GM12892 (cell line): ENCODE measurements at regions not wholly inside any gene's neighbourhood (a gene's known extent, or its start where the extent isn't known, plus 50 kb on each side); places are given as distances from the start of the nearest gene placed in this dataset.

Source experiments
- DNase-seq: peaks from one replicate; pipeline ENCODE4 v3.0.0; 2011; ENCODE audit not compliant: insufficient read length
- FAIRE-seq: peaks from 2 replicates; lab custom pipeline; 2011; peaks lifted over from hg19 to GRCh38; lab: Jason Lieb, UNC
- POLR2A ChIP-seq: IDR thresholded peaks from 2 replicates; pipeline ENCODE4 v1.6.1; 2011; ENCODE audit warnings: low read depth, low read length, control low read depth
- POLR2AphosphoS5 ChIP-seq: IDR thresholded peaks from 2 replicates; pipeline ENCODE4 v1.6.1; 2011; ENCODE audit warnings: low read depth, low read length, control low read depth
- TAF1 ChIP-seq: IDR thresholded peaks from 2 replicates; pipeline ENCODE4 v1.6.1; 2011; ENCODE audit warnings: low read depth, mild to moderate bottlenecking, control low read depth, low read length, borderline replicate concordance

- no peak for TF ChIP-seq TAF1
- no peak for TF ChIP-seq POLR2A
- FAIRE-seq (no peak), DNase-seq (no peak)
These were observed 104.5 kb upstream of the FAM20A start for GRCh38 chr17:68705714-68706076.

GRCh38 chr17:68704871-68705713, 103.9 kb upstream of the FAM20A start:
- no peak for DNase-seq
- FAIRE-seq: no peak
- TF ChIP-seq POLR2AphosphoS5: no peak
- no peak for TF ChIP-seq TAF1
- TF ChIP-seq POLR2A: no peak

GRCh38 chr17:68701046-68701445, 99.9 kb upstream of the FAM20A start:
- no peak for DNase-seq
- no peak for TF ChIP-seq POLR2A
- TF ChIP-seq TAF1: no peak
- TF ChIP-seq POLR2AphosphoS5: no peak
- no peak for FAIRE-seq

GRCh38 chr17:68700421-68700820, 99.3 kb upstream of the FAM20A start:
- DNase-seq: no peak
- no peak for FAIRE-seq
- TF ChIP-seq TAF1 (no peak), POLR2AphosphoS5 (no peak), POLR2A (no peak)

- no peak for FAIRE-seq
- DNase-seq: no peak
- TF ChIP-seq POLR2AphosphoS5 (no peak), TAF1 (no peak), POLR2A (no peak)
These were observed 98.8 kb upstream of the FAM20A start for GRCh38 chr17:68699936-68700335.

GRCh38 chr17:68698746-68699145, 97.6 kb upstream of the FAM20A start:
- TF ChIP-seq TAF1 (no peak), POLR2AphosphoS5 (no peak), POLR2A (no peak)
- DNase-seq (no peak), FAIRE-seq (no peak)

- DNase-seq (no peak), FAIRE-seq (no peak)
- no peak for TF ChIP-seq TAF1
- no peak for TF ChIP-seq POLR2AphosphoS5
- TF ChIP-seq POLR2A: no peak
These were observed 96.7 kb upstream of the FAM20A start for GRCh38 chr17:68697850-68698361.

- FAIRE-seq: no peak
- no peak for DNase-seq
- TF ChIP-seq POLR2A: no peak
- no peak for TF ChIP-seq POLR2AphosphoS5
- no peak for TF ChIP-seq TAF1
These were observed 94.5 kb upstream of the FAM20A start for GRCh38 chr17:68695659-68696058.

GRCh38 chr17:68694791-68695485, 93.8 kb upstream of the FAM20A start:
- FAIRE-seq (no peak), DNase-seq (no peak)
- TF ChIP-seq POLR2AphosphoS5 (no peak), POLR2A (no peak), TAF1 (no peak)

GRCh38 chr17:68693896-68694295, 92.7 kb upstream of the FAM20A start:
- FAIRE-seq (no peak), DNase-seq (no peak)
- no peak for TF ChIP-seq POLR2A
- TF ChIP-seq TAF1: no peak
- TF ChIP-seq POLR2AphosphoS5: no peak

GRCh38 chr17:68693466-68693865, 92.3 kb upstream of the FAM20A start:
- DNase-seq (no peak), FAIRE-seq (no peak)
- TF ChIP-seq TAF1 (no peak), POLR2AphosphoS5 (no peak), POLR2A (no peak)

- TF ChIP-seq POLR2AphosphoS5: no peak
- no peak for TF ChIP-seq POLR2A
- TF ChIP-seq TAF1: no peak
- FAIRE-seq (no peak), DNase-seq (no peak)
These were observed 85.2 kb upstream of the FAM20A start for GRCh38 chr17:68686108-68686988.
